Fibroblast of villous mesenchyme (primary cell): ENCODE measurements at regions not wholly inside any gene's neighbourhood (a gene's known extent, or its start where the extent isn't known, plus 50 kb on each side); places are given as distances from the start of the nearest gene placed in this dataset.

ENCODE experiments used
- DNase-seq: peaks from one replicate; pipeline ENCODE4 v3.0.0-alpha.2; 2010; ENCODE audit warnings: low read depth
- H3K4me3 ChIP-seq: 2 replicates; pipeline ENCODE4 v1.5.1; 2011; ENCODE audit warnings: low read depth, mild to moderate bottlenecking, low read length
- CTCF ChIP-seq: IDR thresholded peaks from 2 replicates; pipeline ENCODE4 v1.5.1; 2012; ENCODE audit warnings: low read depth, mild to moderate bottlenecking, low read length; ENCODE audit not compliant: insufficient read depth

- no peak for TF ChIP-seq CTCF
- no peak overlapping the region for H3K4me3 ChIP-seq
- no peak for DNase-seq
Observed at GRCh38 chr2:10978090-10978670, 66.4 kb downstream of the KCNF1 start.

- no peak for DNase-seq
- no peak for TF ChIP-seq CTCF
- no peak overlapping the region for H3K4me3 ChIP-seq
Observed at GRCh38 chr2:10980071-10980470, 68.3 kb downstream of the KCNF1 start.

- no peak for DNase-seq
- no peak for TF ChIP-seq CTCF
- H3K4me3 ChIP-seq: no peak overlapping the region
Observed at GRCh38 chr2:10980886-10981425, 69.2 kb downstream of the KCNF1 start.

- no peak overlapping the region for H3K4me3 ChIP-seq
- no peak for DNase-seq
- TF ChIP-seq CTCF: no peak
Observed at GRCh38 chr2:10981451-10981850, 69.7 kb downstream of the KCNF1 start.

- H3K4me3 ChIP-seq: no peak overlapping the region
- no peak for DNase-seq
- no peak for TF ChIP-seq CTCF
Observed at GRCh38 chr2:10981941-10982431, 70.3 kb downstream of the KCNF1 start.

- no peak overlapping the region for H3K4me3 ChIP-seq
- no peak for DNase-seq
Observed at GRCh38 chr2:10982931-10983701, 71.4 kb downstream of the KCNF1 start.

More at GRCh38 chr2:10982931-10983701, 71.4 kb downstream of the KCNF1 start:
- TF ChIP-seq CTCF: no peak
